NCI-H748 treated with DMSO at 0.1 percent for 48 hours (cell line): ENCODE measurements at regions not wholly inside any gene's neighbourhood (a gene's known extent, or its start where the extent isn't known, plus 50 kb on each side); places are given as distances from the start of the nearest gene placed in this dataset.
"Not testable (repeated sequence)": the region's sequence is repeated elsewhere in the genome, so short reads cannot be mapped to it uniquely, and the experiment has no call there.

Source experiments
- DNase-seq: peaks from one replicate; lab custom pipeline; 2025; lab: John Stamatoyannopoulos, UW

DNA sequence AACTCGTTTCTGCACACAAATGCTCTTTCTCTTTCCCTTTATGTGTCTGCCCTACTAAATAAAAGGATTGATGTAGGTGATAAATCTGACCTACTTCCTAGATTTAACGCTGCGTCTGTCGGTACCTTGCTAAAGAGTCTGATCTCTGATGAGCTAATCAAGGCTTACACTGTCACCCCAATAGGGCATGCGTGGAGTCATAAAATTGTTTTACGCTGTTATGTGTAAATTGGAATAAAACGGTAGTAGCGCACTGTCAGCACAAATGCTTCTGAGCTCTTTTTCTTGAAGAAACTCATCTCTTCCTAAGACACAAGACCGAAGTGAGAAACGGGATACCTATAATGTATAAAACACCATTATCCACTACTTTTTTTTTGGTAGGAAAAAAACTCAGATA is 2106.3 kb upstream of the WWC1 start:
- DNase-seq, result no peak

DNA sequence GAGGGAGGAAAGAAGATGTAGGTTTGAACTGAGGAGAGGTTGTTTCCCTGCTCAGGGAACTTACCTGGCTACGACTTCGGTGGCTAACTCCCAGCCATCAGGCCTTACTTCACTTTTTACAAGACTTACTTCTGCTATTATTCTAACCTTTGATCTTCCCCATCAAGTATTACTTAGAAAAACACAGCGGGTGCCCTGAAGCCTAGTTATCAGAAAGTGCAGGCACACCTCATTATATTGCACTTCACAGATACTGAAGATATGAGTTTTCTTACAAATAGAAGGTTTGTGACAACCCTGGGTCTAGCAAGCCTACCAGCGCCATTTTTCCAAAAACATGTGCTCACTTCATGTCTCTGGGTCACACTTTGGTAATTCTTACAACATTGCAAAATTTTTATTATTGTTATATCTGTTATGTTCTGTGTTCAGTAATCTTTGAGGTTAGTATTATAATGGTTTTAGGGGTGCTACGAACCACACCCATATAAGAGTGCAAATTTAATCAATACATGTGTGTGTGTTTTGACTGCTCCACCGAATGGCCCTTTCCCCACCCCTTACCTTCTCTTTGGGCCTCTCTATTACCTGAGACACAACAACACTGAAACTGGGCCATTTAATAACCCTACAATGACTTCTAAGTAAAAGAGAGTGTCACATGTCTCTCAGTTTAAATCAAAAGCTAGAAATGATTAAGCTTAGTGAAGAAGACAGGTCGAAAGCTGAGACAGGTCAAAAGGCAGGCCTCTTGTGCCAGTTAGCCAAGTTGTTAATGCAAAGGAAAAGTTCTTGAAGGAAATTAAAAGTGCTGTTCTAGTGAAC is 2102.7 kb upstream of the WWC1 start:
- DNase-seq, result no peak

DNA sequence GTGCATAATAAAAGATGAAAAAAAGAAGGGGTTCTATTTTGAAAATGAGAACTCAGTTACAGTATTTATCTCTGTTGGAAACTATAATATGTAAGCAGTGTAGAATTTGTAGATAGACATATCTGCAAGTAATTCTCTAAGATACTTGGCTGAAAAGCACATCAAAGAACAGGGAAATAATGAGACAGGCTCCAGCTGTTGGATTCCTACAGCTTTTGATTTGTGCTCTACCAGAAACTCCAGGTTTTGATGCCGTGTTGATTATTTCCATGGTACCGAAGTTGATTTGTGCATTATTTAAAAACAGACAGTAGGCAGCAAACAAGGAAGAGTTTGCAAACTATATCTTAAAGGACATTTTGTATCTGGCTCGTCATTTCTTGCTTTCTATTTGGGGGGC is 2098.7 kb upstream of the WWC1 start:
- no peak for DNase-seq

DNA sequence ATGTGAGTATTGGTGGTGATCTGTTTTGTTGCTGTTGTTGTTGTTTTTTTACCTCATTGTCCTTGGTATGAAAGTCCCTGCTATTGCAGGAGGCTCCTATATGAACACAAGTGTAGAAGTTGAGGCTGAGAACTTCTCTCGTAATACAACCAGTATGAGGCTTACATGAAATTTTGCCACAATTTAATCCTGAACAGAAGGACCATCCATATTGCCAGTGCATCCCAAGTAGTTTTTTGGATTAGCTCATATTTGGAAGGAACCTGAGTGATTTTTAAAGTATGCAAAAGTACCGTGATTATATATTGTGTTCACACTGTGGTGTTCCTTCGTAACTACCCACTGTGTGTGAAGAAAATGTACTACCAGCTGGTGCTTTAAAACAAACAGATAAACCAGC is 2095.5 kb upstream of the WWC1 start:
- DNase-seq, result no peak

DNA sequence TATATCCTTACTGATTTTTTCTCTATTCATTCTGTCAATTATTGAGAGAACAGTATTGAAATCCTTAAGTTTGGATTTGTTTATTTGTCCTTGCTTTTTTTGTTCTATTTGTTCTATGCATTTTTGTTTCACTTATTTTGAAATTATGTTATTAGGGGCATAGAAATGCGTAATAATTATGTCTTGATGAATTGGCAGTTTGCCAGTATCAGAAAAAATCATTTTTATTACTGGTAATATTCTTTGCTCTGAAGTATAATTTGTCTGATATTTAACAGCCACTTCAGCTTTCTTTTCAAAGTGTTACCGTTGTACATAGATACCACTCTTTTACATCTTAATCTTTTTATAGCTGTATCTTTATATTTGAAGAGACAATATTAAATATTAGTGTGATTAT is 2090.9 kb upstream of the WWC1 start:
- DNase-seq, result no peak

- no peak for DNase-seq
Measured at GRCh38 chr5:166211640-166212039, 2079.8 kb upstream of the WWC1 start.

GRCh38 chr5:166236327-166236726 is 2055.1 kb upstream of the WWC1 start:
- DNase-seq, result no peak

- DNase-seq, result no peak
Measured at GRCh38 chr5:166240705-166241104, 2050.7 kb upstream of the WWC1 start.

- DNase-seq, result no peak
Measured at GRCh38 chr5:166245556-166245955, 2045.9 kb upstream of the WWC1 start.

DNA sequence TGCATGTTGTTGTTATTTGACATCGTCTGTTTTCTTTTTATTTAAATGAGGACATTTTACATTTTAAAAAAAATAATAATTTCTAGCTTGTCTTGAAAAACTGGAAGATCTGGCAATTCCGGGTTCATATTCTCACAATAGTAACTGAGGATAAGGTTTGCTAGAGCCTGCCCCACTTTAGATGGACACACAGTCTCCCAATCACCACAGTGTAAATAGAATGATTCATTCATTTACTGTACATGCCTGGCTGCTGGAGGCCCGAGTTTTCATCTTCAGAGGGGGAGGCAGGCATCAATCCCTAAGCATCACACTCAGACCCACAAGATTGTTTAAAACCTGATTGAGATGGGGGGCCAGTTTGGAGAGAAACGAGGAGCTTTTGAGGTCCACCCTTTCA is 2039.7 kb upstream of the WWC1 start:
- DNase-seq, result no peak

- no peak for DNase-seq
Measured at GRCh38 chr5:166257661-166258060, 2033.8 kb upstream of the WWC1 start.

GRCh38 chr5:166262395-166262794 is 2029.0 kb upstream of the WWC1 start:
- DNase-seq, result no peak

GRCh38 chr5:166267907-166268306 is 2023.5 kb upstream of the WWC1 start:
- DNase-seq, result no peak

DNA sequence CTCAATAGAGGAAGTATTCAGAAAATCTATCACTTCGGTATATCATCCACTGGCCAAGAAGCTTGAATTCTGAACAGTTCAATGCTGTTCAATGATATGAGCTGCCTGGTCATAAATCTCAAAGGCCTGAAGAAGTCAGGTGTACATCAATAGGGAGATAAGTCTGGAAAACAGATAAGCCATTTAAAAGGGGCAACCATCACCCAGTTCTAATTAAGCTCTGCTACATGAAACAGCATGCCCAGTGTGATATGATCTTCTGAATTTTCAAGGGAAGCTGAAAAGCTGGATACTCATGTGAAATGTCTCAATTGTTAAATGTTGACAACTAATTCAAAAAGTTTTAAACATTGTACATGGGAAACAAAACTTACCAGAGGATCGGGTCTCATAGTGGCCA is 2020.7 kb upstream of the WWC1 start:
- DNase-seq, result no peak

GRCh38 chr5:166276006-166276405 is 2015.4 kb upstream of the WWC1 start:
- DNase-seq, result no peak

- no peak for DNase-seq
Measured at GRCh38 chr5:166279828-166280227, 2011.6 kb upstream of the WWC1 start.

DNA sequence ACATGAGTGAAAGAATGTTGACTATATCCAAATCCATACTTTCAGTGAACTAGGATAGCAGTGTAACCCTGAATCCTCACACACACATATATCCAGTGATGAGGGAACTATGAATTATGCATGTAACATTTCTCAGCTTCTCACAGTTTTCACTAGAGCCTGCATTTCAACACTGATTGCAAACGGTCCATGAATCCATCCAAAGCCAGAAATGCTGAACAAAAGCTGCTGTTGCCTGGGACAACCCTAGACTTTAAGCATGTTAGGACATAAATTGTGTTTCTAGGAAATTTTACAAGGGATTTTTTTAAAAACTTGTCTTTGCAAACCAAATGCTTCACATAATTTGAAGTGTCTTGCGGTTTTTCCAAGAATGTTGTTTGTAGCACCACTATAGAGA is 2010.0 kb upstream of the WWC1 start:
- no peak for DNase-seq

DNA sequence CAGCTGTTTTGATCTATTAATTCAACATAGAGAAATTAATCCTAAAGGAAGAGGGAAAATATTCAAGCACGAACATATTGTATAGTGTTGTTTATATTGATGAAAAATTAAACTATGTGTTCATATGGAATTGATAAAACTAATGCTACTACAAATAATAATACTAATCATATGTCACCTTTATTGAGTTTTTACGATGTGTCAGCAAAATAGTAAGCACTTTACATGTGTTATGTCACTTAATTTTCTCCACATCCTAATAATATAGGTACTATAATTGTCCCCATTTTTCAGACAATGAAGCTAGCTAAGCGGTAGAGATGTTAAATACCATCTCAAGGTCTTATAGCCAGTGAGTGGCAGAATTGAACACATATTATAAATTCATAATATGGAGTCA is 2008.5 kb upstream of the WWC1 start:
- DNase-seq, result no peak

- no peak for DNase-seq
Measured at GRCh38 chr5:166285361-166285760, 2006.1 kb upstream of the WWC1 start.

- DNase-seq, result no peak
Measured at GRCh38 chr5:166286832-166287231, 2004.6 kb upstream of the WWC1 start.

DNA sequence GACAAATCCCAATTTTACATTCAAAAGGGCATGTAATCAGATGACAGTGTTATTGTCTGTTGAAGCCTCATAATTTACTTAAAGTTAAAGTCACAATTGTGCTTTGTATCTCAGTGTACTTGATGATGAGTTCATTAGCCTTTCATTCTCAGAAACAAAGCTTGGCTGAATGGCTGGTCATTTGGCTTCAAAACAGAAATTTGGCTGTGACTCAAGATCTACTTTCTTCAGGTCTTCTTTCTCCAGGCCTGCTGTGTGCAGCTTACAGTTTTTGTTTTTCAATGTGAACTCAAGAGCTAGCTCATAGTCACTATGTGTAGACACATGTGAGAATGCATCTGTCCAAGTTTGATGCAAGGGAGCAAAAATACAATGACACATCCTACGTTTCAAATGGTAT is 2003.6 kb upstream of the WWC1 start:
- DNase-seq, result no peak

GRCh38 chr5:166291800-166292199 is 1999.6 kb upstream of the WWC1 start:
- DNase-seq, result not testable (repeated sequence)

GRCh38 chr5:166293892-166294291 is 1997.6 kb upstream of the WWC1 start:
- DNase-seq, result no peak

DNA sequence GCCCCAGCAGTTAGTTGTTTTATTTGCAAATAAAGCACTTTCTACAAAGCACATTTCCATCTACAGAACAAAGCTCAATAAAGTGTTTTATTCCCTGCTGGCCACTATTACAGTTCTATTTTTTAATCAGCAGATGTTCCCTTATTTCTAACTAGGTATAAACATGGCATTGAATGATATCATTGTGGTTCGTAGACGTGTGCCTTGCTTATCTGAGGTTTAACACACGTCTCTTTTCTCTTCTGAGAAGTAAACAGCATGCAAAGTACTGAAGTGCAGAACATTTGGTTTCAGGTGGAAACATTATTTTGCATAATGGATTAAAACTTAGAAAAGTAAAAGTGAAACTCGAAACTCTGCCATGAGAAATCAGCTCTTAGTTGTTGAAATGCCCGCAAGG is 1989.3 kb upstream of the WWC1 start:
- DNase-seq, result no peak
